Keratinocyte (primary cell): ENCODE measurements at regions not wholly inside any gene's neighbourhood (a gene's known extent, or its start where the extent isn't known, plus 50 kb on each side); places are given as distances from the start of the nearest gene placed in this dataset.

Experiments used
- DNase-seq: peaks from one replicate; pipeline ENCODE4 v3.0.0-alpha.2; 2011; ENCODE audit warnings: low read depth, missing footprints, low spot score
- FAIRE-seq: peaks from 2 replicates; lab custom pipeline; 2011; peaks lifted over from hg19 to GRCh38; lab: Jason Lieb, UNC
- H2AFZ ChIP-seq: 2 replicates; pipeline ENCODE4 v1.6.0; 2012; ENCODE audit warnings: low read length, control low read depth, inconsistent platforms; ENCODE audit not compliant: control insufficient read depth
- H3K27ac ChIP-seq: 2 replicates; pipeline ENCODE4 v1.5.1; 2011; ENCODE audit warnings: low read length; ENCODE audit not compliant: control insufficient read depth, insufficient read depth
- H3K27me3 ChIP-seq: 3 replicates; pipeline ENCODE4 v1.6.0; 2011; ENCODE audit warnings: low read length; ENCODE audit not compliant: control insufficient read depth, insufficient read depth; ENCODE audit errors: extremely low read depth
- H3K36me3 ChIP-seq, 2 experiments: 2 replicates in 1 of 2; 3 replicates in 1 of 2; pipeline ENCODE4 v1.5.1; 2011; ENCODE audit warnings: low read length in 2 of 2, mild to moderate bottlenecking in 1 of 2; ENCODE audit not compliant: control insufficient read depth in 2 of 2, insufficient read depth in 2 of 2; ENCODE audit errors: extremely low read depth in 1 of 2
- H3K4me1 ChIP-seq: 3 replicates; pipeline ENCODE4 v1.5.1; 2011; ENCODE audit warnings: low read length; ENCODE audit not compliant: control insufficient read depth, insufficient read depth; ENCODE audit errors: extremely low read depth
- H3K4me2 ChIP-seq: 3 replicates; pipeline ENCODE4 v1.6.0; 2011; ENCODE audit warnings: low read depth, low read length; ENCODE audit not compliant: control insufficient read depth, insufficient read depth; ENCODE audit errors: extremely low read depth
- H3K4me3 ChIP-seq, 3 experiments: fragments of 200-600 bp in 1 of 3; sonication (generic) in 1 of 3; 2 replicates in 2 of 3; 3 replicates in 1 of 3; pipeline ENCODE4 v1.5.1; 2011 to 2016; ENCODE audit warnings: low read length in 3 of 3, mild to moderate bottlenecking in 3 of 3, control low read depth in 2 of 3, inconsistent platforms in 1 of 3, low read depth in 1 of 3, mixed read lengths in 1 of 3, mixed run types in 1 of 3, moderate library complexity in 1 of 3; ENCODE audit not compliant: control insufficient read depth in 2 of 3, insufficient read depth in 2 of 3; ENCODE audit errors: extremely low read depth in 1 of 3
- H3K79me2 ChIP-seq: 2 replicates; pipeline ENCODE4 v1.6.0; 2012; ENCODE audit warnings: low read length; ENCODE audit not compliant: control insufficient read depth, insufficient read depth
- H3K9ac ChIP-seq: 3 replicates; pipeline ENCODE4 v1.6.0; 2011; ENCODE audit warnings: low read length; ENCODE audit not compliant: control insufficient read depth, insufficient read depth; ENCODE audit errors: extremely low read depth
- H3K9me1 ChIP-seq: 3 replicates; pipeline ENCODE4 v1.6.0; 2011; ENCODE audit warnings: low read length; ENCODE audit not compliant: control insufficient read depth, insufficient read depth; ENCODE audit errors: extremely low read depth
- H3K9me3 ChIP-seq: 2 replicates; pipeline ENCODE4 v1.5.1; 2012; ENCODE audit warnings: low read depth, low read length; ENCODE audit not compliant: control insufficient read depth
- H4K20me1 ChIP-seq: 3 replicates; pipeline ENCODE4 v1.6.0; 2011; ENCODE audit warnings: low read length; ENCODE audit not compliant: control insufficient read depth, insufficient read depth; ENCODE audit errors: extremely low read depth
- CTCF ChIP-seq, 3 experiments: IDR thresholded peaks in 1 of 3; conservative IDR thresholded peaks in 1 of 3; optimal IDR thresholded peaks in 1 of 3; 2 replicates in 2 of 3; 3 replicates in 1 of 3; pipeline versions ENCODE3 to v1.5.1; 2011; ENCODE audit warnings: low read length in 3 of 3, mild to moderate bottlenecking in 3 of 3, moderate library complexity in 2 of 3, control low read depth in 1 of 3, inconsistent platforms in 1 of 3; ENCODE audit not compliant: insufficient read depth in 2 of 3; ENCODE audit errors: extremely low read depth in 1 of 3
- EZH2 ChIP-seq: IDR thresholded peaks from one replicate; pipeline ENCODE4 v1.6.1; 2012; ENCODE audit warnings: inconsistent platforms, mild to moderate bottlenecking, low read length, moderate library complexity
- dilution Hi-C: fragments of 300-500 bp; cut with MboI; formaldehyde crosslinking; loops from one replicate; pipeline ENCODE4 v1.7.0; 2020; ENCODE audit warnings: low sequenced_read_pairs; ENCODE audit not compliant: extremely low pct_ligation_motif_present

GRCh38 chr10:36050763-36051499 lies 408.8 kb upstream of the FZD8 start:
- no peaks in the 10 kb centered on the region for H3K9me1 ChIP-seq
- no peaks in the 10 kb centered on the region for H3K9me3 ChIP-seq
- no peak for DNase-seq
- H2AFZ ChIP-seq, result no peak overlapping the region
- no peaks in the 10 kb centered on the region for H3K27me3 ChIP-seq
- dilution Hi-C loops, result no loop called here
- no peak overlapping the region for H3K27ac ChIP-seq
- H3K4me1 ChIP-seq, result no peaks in the 10 kb centered on the region
- H3K4me2 ChIP-seq, result no peak overlapping the region
- no peaks in the 10 kb centered on the region for H3K79me2 ChIP-seq
- FAIRE-seq, result no peak
- no peak for TF ChIP-seq CTCF (optimal IDR thresholded peaks at IDR 0.05 in 1 of 3, IDR thresholded peaks at IDR 0.05 in 1 of 3, conservative IDR thresholded peaks at IDR 0.05 in 1 of 3; ENCODE audit: extremely low read depth in 1 of 3, insufficient read depth in 2 of 3, low read length in 3 of 3)
- no peak for TF ChIP-seq EZH2
- no peaks in the 10 kb centered on the region for H3K36me3 ChIP-seq
- no peak overlapping the region for H3K4me3 ChIP-seq
- H4K20me1 ChIP-seq, result no peaks in the 10 kb centered on the region
- no peak overlapping the region for H3K9ac ChIP-seq

- FAIRE-seq, result no peak
- Histone ChIP-seq H3K4me2 (no peak overlapping the region), H3K27ac (no peak overlapping the region), H3K79me2 (no peaks in the 10 kb centered on the region), H2AFZ (no peak overlapping the region), H4K20me1 (no peaks in the 10 kb centered on the region), H3K9me3 (no peaks in the 10 kb centered on the region), H3K27me3 (no peaks in the 10 kb centered on the region), H3K4me1 (no peaks in the 10 kb centered on the region), H3K4me3 (no peak overlapping the region), H3K36me3 (no peaks in the 10 kb centered on the region), H3K9ac (no peak overlapping the region), H3K9me1 (no peaks in the 10 kb centered on the region)
- no peak for DNase-seq
- dilution Hi-C loops, result no loop called here
- TF ChIP-seq CTCF (optimal IDR thresholded peaks at IDR 0.05 in 1 of 3, IDR thresholded peaks at IDR 0.05 in 1 of 3, conservative IDR thresholded peaks at IDR 0.05 in 1 of 3; ENCODE audit: extremely low read depth in 1 of 3, insufficient read depth in 2 of 3, low read length in 3 of 3) (no peak), EZH2 (no peak)
These were observed 406.7 kb upstream of the FZD8 start for GRCh38 chr10:36048780-36049179.
